Activated CD4-positive, alpha-beta memory T cell treated with anti-CD3 and anti-CD28 coated beads for 36 hours (primary cell): ENCODE measurements at regions not wholly inside any gene's neighbourhood (a gene's known extent, or its start where the extent isn't known, plus 50 kb on each side); places are given as distances from the start of the nearest gene placed in this dataset.

ENCODE experiments used
- CTCF ChIA-PET: fragments of 350-600 bp; sonication (Branson Sonifier 250); formaldehyde crosslinking; loops from one replicate; lab custom pipeline; 2021; ENCODE audit warnings: antibody characterized with exemption, inconsistent platforms; lab: Charles Lee
- POLR2A ChIA-PET: fragments of 350-600 bp; sonication (Branson Sonifier 250); formaldehyde crosslinking; loops from one replicate; lab custom pipeline; 2021; ENCODE audit warnings: antibody characterized with exemption; lab: Charles Lee
- DNase-seq: peaks from one replicate; pipeline ENCODE4 v3.0.0-alpha.2; 2020
- H3K27ac Mint-ChIP-seq: one replicate; pipeline ENCODE4 v1.8.0; 2021; ENCODE audit warnings: mixed read lengths
- H3K27me3 Mint-ChIP-seq: one replicate; pipeline ENCODE4 v1.8.0; 2021; ENCODE audit warnings: mixed read lengths
- H3K36me3 Mint-ChIP-seq: one replicate; pipeline ENCODE4 v1.8.0; 2021; ENCODE audit warnings: mixed read lengths
- H3K4me1 Mint-ChIP-seq: one replicate; pipeline ENCODE4 v1.8.0; 2021; ENCODE audit warnings: low read depth, mixed read lengths
- H3K4me3 Mint-ChIP-seq: one replicate; pipeline ENCODE4 v1.8.0; 2021; ENCODE audit warnings: mild to moderate bottlenecking, mixed read lengths
- H3K9me3 Mint-ChIP-seq: one replicate; pipeline ENCODE4 v1.8.0; 2021; ENCODE audit warnings: mixed read lengths
- intact Hi-C: fragments of 100-400 bp; cut with micrococcal nuclease; formaldehyde crosslinking; loops from one replicate; pipeline ENCODE4 v1.15.1; 2023

- H3K9me3 Mint-ChIP-seq = peaks cover 6% of the 10 kb centered on the region
- no peak overlapping the region for H3K27ac Mint-ChIP-seq
- POLR2A ChIA-PET = no interaction called here
- DNase-seq = no peak
- intact Hi-C loops = no loop called here
- H3K27me3 Mint-ChIP-seq = no peaks in the 10 kb centered on the region
- H3K36me3 Mint-ChIP-seq = no peaks in the 10 kb centered on the region
- H3K4me1 Mint-ChIP-seq = no peaks in the 10 kb centered on the region
- CTCF ChIA-PET = no interaction called here
- H3K4me3 Mint-ChIP-seq = no peak overlapping the region
These were observed 352.4 kb upstream of the FAT3 start for GRCh38 chr11:91872243-91872642.

GRCh38 chr11:91871791-91872190 lies 352.8 kb upstream of the FAT3 start:
- H3K36me3 Mint-ChIP-seq = no peaks in the 10 kb centered on the region
- intact Hi-C loops = no loop called here
- H3K9me3 Mint-ChIP-seq = peaks cover 2% of the 10 kb centered on the region
- CTCF ChIA-PET = no interaction called here
- POLR2A ChIA-PET = no interaction called here
- H3K27me3 Mint-ChIP-seq = no peaks in the 10 kb centered on the region
- DNase-seq = no peak
- no peaks in the 10 kb centered on the region for H3K4me1 Mint-ChIP-seq
- no peak overlapping the region for H3K4me3 Mint-ChIP-seq
- no peak overlapping the region for H3K27ac Mint-ChIP-seq

GRCh38 chr11:91871048-91871447 lies 353.6 kb upstream of the FAT3 start:
- no peaks in the 10 kb centered on the region for H3K27me3 Mint-ChIP-seq
- POLR2A ChIA-PET = no interaction called here
- DNase-seq = no peak
- no peaks in the 10 kb centered on the region for H3K36me3 Mint-ChIP-seq
- no peak overlapping the region for H3K27ac Mint-ChIP-seq
- H3K4me1 Mint-ChIP-seq = no peaks in the 10 kb centered on the region
- peaks cover 2% of the 10 kb centered on the region for H3K9me3 Mint-ChIP-seq
- no peak overlapping the region for H3K4me3 Mint-ChIP-seq
- CTCF ChIA-PET = no interaction called here
- intact Hi-C loops = no loop called here

GRCh38 chr11:91869686-91870085 lies 354.9 kb upstream of the FAT3 start:
- Mint-ChIP-seq H3K9me3 (peaks cover 4% of the 10 kb centered on the region), H3K36me3 (no peaks in the 10 kb centered on the region), H3K27ac (no peak overlapping the region), H3K27me3 (no peaks in the 10 kb centered on the region), H3K4me3 (no peak overlapping the region), H3K4me1 (no peaks in the 10 kb centered on the region)
- intact Hi-C loops = no loop called here
- ChIA-PET POLR2A (no interaction called here), CTCF (no interaction called here)
- DNase-seq = no peak

DNA sequence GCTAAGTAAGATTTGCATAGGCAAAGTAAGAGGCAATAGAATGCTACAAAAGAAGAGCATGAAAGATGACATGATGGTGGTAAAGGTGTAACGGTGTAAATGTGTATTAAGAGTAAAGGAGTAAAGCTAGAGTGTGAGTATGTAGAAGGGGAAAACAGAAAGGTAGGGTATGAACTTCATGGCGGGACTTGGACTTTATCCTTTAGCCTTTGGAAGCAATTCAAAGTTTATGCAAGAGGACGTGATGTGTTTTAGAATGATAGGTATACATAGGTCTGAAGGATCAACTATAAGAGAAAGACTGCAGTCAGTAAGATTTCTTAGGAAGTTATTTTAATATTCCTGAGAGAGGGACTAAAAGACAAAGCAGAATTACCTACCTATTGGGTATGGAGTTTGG lies 358.0 kb upstream of the FAT3 start:
- no peak for DNase-seq
- H3K9me3 Mint-ChIP-seq = peaks cover 6% of the 10 kb centered on the region
- H3K36me3 Mint-ChIP-seq = no peaks in the 10 kb centered on the region
- POLR2A ChIA-PET = no interaction called here
- no peaks in the 10 kb centered on the region for H3K4me1 Mint-ChIP-seq
- no peak overlapping the region for H3K27ac Mint-ChIP-seq
- no peaks in the 10 kb centered on the region for H3K27me3 Mint-ChIP-seq
- intact Hi-C loops = no loop called here
- CTCF ChIA-PET = no interaction called here
- no peak overlapping the region for H3K4me3 Mint-ChIP-seq

GRCh38 chr11:91860661-91861060 lies 364.0 kb upstream of the FAT3 start:
- no peak for DNase-seq
- intact Hi-C loops = no loop called here
- Mint-ChIP-seq H3K36me3 (no peaks in the 10 kb centered on the region), H3K4me3 (no peak overlapping the region), H3K9me3 (peaks cover 6% of the 10 kb centered on the region), H3K27ac (no peak overlapping the region), H3K27me3 (no peaks in the 10 kb centered on the region), H3K4me1 (no peaks in the 10 kb centered on the region)
- POLR2A ChIA-PET = no interaction called here
- CTCF ChIA-PET = no interaction called here

GRCh38 chr11:91859666-91860065 lies 365.0 kb upstream of the FAT3 start:
- no peak for DNase-seq
- intact Hi-C loops = no loop called here
- H3K9me3 Mint-ChIP-seq = peaks cover 4% of the 10 kb centered on the region
- no peaks in the 10 kb centered on the region for H3K36me3 Mint-ChIP-seq
- H3K27ac Mint-ChIP-seq = no peak overlapping the region
- H3K4me3 Mint-ChIP-seq = no peak overlapping the region
- POLR2A ChIA-PET = no interaction called here
- H3K27me3 Mint-ChIP-seq = no peaks in the 10 kb centered on the region
- no peaks in the 10 kb centered on the region for H3K4me1 Mint-ChIP-seq
- CTCF ChIA-PET = no interaction called here

GRCh38 chr11:91857179-91857578 lies 367.4 kb upstream of the FAT3 start:
- Mint-ChIP-seq H3K9me3 (no peaks in the 10 kb centered on the region), H3K4me1 (no peaks in the 10 kb centered on the region), H3K27ac (no peak overlapping the region), H3K36me3 (no peaks in the 10 kb centered on the region), H3K27me3 (no peaks in the 10 kb centered on the region), H3K4me3 (no peak overlapping the region)
- no peak for DNase-seq
- ChIA-PET POLR2A (no interaction called here), CTCF (no interaction called here)
- intact Hi-C loops = no loop called here

DNA sequence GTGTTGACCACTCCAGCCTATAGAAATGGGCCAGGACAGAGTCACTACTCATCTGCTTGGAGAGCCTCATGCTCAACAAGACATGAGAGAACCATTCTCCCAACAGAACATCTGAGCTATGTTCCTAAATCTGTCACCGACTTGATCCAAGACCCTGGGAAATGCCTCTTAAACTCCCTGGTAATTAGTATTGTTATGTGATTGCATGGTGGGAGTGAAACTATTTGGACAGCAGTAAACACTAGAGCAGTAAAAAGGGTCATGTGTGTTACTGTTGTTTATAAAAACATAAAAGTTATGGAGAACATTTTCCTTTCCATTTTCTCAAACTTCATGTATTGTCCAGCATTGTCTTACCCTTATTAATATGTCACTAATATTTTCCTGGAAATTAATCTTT lies 369.8 kb upstream of the FAT3 start:
- Mint-ChIP-seq H3K4me3 (no peak overlapping the region), H3K9me3 (peaks cover 3% of the 10 kb centered on the region), H3K36me3 (no peaks in the 10 kb centered on the region), H3K27me3 (no peaks in the 10 kb centered on the region), H3K27ac (no peak overlapping the region), H3K4me1 (no peaks in the 10 kb centered on the region)
- POLR2A ChIA-PET = no interaction called here
- CTCF ChIA-PET = no interaction called here
- intact Hi-C loops = no loop called here
- DNase-seq = no peak

- Mint-ChIP-seq H3K4me3 (no peak overlapping the region), H3K9me3 (peaks cover 3% of the 10 kb centered on the region), H3K27me3 (no peaks in the 10 kb centered on the region), H3K27ac (no peak overlapping the region), H3K4me1 (no peaks in the 10 kb centered on the region), H3K36me3 (no peaks in the 10 kb centered on the region)
- ChIA-PET CTCF (no interaction called here), POLR2A (no interaction called here)
- intact Hi-C loops = no loop called here
- no peak for DNase-seq
These were observed 370.4 kb upstream of the FAT3 start for GRCh38 chr11:91854171-91854570.

DNA sequence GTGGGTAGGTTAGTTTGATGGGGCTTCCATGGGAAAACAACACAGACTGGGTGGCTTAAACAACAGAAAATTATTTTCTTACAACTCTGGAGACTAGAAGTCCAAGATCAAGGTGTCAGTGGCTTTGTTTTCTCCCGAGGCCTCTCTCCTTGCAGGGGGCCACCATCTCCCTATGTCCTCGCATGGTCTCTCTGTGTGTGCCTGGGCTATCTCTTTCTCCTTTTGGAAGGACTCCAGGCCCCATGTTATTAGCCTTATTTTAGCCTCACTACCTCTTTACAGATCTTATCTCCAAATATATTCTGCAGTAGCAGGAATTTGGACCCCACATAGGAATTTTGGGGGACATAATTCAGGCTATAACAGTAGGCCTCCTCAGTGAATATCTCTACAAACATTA lies 372.7 kb upstream of the FAT3 start:
- POLR2A ChIA-PET = no interaction called here
- Mint-ChIP-seq H3K4me1 (no peaks in the 10 kb centered on the region), H3K36me3 (no peaks in the 10 kb centered on the region), H3K27ac (no peak overlapping the region), H3K9me3 (peaks cover 3% of the 10 kb centered on the region), H3K4me3 (no peak overlapping the region), H3K27me3 (no peaks in the 10 kb centered on the region)
- CTCF ChIA-PET = no interaction called here
- intact Hi-C loops = no loop called here
- no peak for DNase-seq

GRCh38 chr11:91850533-91851275 lies 373.9 kb upstream of the FAT3 start:
- Mint-ChIP-seq H3K27ac (no peak overlapping the region), H3K4me1 (no peaks in the 10 kb centered on the region), H3K27me3 (no peaks in the 10 kb centered on the region), H3K36me3 (no peaks in the 10 kb centered on the region), H3K4me3 (no peak overlapping the region), H3K9me3 (peaks cover 3% of the 10 kb centered on the region)
- no peak for DNase-seq
- ChIA-PET POLR2A (no interaction called here), CTCF (interaction anchor here (0.6 kb wide), 1 partner anchor 96 kb away, joined by 3 read pairs; no protein-coding TSS in a partner anchor)
- intact Hi-C loops = no loop called here

GRCh38 chr11:91850021-91850420 lies 374.6 kb upstream of the FAT3 start:
- ChIA-PET POLR2A (no interaction called here), CTCF (no interaction called here)
- H3K4me3 Mint-ChIP-seq = no peak overlapping the region
- H3K9me3 Mint-ChIP-seq = peaks cover 3% of the 10 kb centered on the region
- H3K36me3 Mint-ChIP-seq = no peaks in the 10 kb centered on the region
- DNase-seq = no peak
- intact Hi-C loops = no loop called here
- no peaks in the 10 kb centered on the region for H3K27me3 Mint-ChIP-seq
- no peaks in the 10 kb centered on the region for H3K4me1 Mint-ChIP-seq
- H3K27ac Mint-ChIP-seq = no peak overlapping the region
